HEK293T (cell line): ENCODE measurements at regions not wholly inside any gene's neighbourhood (a gene's known extent, or its start where the extent isn't known, plus 50 kb on each side); places are given as distances from the start of the nearest gene placed in this dataset.

Experiments
- BHLHE40 ChIP-seq: fragments of 450-650 bp; IDR thresholded peaks from 2 replicates; pipeline ENCODE4 v1.6.1; 2016; ENCODE audit warnings: mild to moderate bottlenecking, moderate library complexity, borderline replicate concordance
- ELF4 ChIP-seq: fragments of 450-650 bp; IDR thresholded peaks from 2 replicates; pipeline ENCODE4 v1.6.1; 2017; ENCODE audit warnings: antibody characterized with exemption
- FOXK2 ChIP-seq: fragments of 450-650 bp; IDR thresholded peaks from 2 replicates; pipeline ENCODE4 v1.6.1; 2016; ENCODE audit warnings: mild to moderate bottlenecking
- FOXM1 ChIP-seq: fragments of 450-650 bp; IDR thresholded peaks from 2 replicates; pipeline ENCODE4 v1.6.1; 2017; ENCODE audit warnings: mild to moderate bottlenecking, borderline replicate concordance
- HDGF ChIP-seq: fragments of 450-650 bp; IDR thresholded peaks from 2 replicates; pipeline ENCODE4 v1.6.1; 2017; ENCODE audit warnings: antibody characterized with exemption, borderline replicate concordance
- L3MBTL2 ChIP-seq: fragments of 450-650 bp; conservative IDR thresholded peaks from 2 replicates; pipeline ENCODE4 v1.6.1; 2016; ENCODE audit warnings: mild to moderate bottlenecking
- LEF1 ChIP-seq: fragments of 450-650 bp; IDR thresholded peaks from 2 replicates; pipeline ENCODE4 v1.6.1; 2017; ENCODE audit warnings: mild to moderate bottlenecking, borderline replicate concordance
- SP1 ChIP-seq: fragments of 450-650 bp; IDR thresholded peaks from 2 replicates; pipeline ENCODE4 v1.6.1; 2017
- TARDBP ChIP-seq: fragments of 450-650 bp; IDR thresholded peaks from 2 replicates; pipeline ENCODE4 v1.6.1; 2016
- TF ChIP-seq, protein P1 (sequence below): fragments of 450-650 bp; IDR thresholded peaks from 2 replicates; pipeline ENCODE4 v1.6.1; 2016

DNA sequence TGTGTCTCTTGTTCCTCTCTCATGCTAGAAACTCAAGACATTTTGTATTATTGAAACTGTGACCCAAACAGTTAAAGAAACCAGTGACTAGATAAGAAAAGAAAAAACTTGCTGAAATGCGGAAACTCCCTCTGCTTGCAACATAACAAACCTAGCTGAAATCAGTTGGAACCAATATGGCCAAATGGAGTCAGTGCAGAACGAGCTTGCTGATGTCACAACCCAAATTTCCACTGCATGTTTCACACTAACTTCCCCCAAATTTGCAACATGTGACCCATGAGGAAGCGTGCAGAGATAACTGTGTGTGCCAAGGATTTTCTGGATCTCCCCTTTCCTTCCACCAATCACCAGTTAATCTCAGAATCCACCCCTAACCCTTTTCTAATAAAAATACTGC is 208.0 kb downstream of the DLEU7 start:
- TF ChIP-seq SP1, result no peak
- no peak for TF ChIP-seq FOXK2
- no peak for TF ChIP-seq TARDBP
- no peak for TF ChIP-seq HDGF
- TF ChIP-seq, protein P1, sequence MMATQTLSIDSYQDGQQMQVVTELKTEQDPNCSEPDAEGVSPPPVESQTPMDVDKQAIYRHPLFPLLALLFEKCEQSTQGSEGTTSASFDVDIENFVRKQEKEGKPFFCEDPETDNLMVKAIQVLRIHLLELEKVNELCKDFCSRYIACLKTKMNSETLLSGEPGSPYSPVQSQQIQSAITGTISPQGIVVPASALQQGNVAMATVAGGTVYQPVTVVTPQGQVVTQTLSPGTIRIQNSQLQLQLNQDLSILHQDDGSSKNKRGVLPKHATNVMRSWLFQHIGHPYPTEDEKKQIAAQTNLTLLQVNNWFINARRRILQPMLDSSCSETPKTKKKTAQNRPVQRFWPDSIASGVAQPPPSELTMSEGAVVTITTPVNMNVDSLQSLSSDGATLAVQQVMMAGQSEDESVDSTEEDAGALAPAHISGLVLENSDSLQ, result no peak
- TF ChIP-seq LEF1, result no peak
- TF ChIP-seq L3MBTL2, result no peak
- TF ChIP-seq FOXM1, result no peak
- no peak for TF ChIP-seq BHLHE40
- no peak for TF ChIP-seq ELF4
